ENCODE measurements at regions not wholly inside any gene's neighbourhood (a gene's known extent, or its start where the extent isn't known, plus 50 kb on each side); places are given as distances from the start of the nearest gene placed in this dataset.
A peak's percentile ranks its signal among the peaks of the same experiment; 100 is the strongest.
"Not testable (repeated sequence)": the region's sequence is repeated elsewhere in the genome, so short reads cannot be mapped to it uniquely, and the experiment has no call there.

DNA sequence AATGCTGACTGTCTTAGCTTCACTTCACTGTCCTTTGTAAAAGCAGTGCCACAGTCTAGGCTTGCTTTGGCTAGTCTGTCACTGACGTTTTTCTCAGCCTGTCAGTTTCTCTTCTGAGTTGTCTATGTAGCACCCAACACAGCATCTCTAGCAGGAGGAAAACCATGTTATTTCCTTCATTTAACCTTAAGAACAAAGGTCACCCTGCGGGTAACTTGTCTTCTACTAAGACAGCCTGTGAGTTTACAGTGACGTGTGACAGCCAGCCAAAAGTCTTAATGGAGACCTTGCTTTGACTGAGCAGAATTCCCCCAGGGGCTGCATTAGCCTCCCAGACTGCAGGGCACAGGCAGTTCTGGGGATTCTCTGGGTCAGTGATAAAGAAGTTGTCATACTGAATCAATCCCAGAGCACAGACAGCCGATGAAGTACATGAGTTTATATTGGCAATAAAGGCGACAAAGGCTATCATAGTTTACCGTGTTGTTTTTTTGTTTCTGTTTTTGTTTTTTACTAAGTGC is 296.0 kb upstream of the KIAA1217 start:
- no peak overlapping the region for H3K4me3 ChIP-seq (ENCODE audit: low read length)
- TF ChIP-seq, protein P1, sequence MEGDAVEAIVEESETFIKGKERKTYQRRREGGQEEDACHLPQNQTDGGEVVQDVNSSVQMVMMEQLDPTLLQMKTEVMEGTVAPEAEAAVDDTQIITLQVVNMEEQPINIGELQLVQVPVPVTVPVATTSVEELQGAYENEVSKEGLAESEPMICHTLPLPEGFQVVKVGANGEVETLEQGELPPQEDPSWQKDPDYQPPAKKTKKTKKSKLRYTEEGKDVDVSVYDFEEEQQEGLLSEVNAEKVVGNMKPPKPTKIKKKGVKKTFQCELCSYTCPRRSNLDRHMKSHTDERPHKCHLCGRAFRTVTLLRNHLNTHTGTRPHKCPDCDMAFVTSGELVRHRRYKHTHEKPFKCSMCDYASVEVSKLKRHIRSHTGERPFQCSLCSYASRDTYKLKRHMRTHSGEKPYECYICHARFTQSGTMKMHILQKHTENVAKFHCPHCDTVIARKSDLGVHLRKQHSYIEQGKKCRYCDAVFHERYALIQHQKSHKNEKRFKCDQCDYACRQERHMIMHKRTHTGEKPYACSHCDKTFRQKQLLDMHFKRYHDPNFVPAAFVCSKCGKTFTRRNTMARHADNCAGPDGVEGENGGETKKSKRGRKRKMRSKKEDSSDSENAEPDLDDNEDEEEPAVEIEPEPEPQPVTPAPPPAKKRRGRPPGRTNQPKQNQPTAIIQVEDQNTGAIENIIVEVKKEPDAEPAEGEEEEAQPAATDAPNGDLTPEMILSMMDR (IDR thresholded peaks at IDR 0.05; ENCODE audit: insufficient read depth, low read depth, low read length, missing control alignments), result no peak

DNA sequence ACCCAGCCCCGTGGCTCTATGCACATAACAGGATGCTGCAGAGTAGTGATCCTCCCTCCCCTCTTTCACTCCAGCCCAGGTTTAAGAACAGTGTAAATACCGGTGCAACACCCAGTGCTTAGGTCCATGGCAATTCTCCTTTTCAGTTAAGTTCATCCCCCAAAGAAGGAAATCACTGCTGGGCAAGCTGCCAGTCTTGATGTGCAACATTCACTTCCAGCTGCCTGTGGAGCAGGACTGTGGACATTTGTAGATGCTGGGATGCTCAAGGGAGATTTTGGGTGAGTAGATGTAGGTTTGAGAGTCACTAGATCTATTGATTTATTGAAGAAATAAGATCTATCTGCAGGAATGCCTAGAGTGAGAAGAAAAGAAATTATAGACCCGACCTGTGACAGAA is 294.3 kb upstream of the KIAA1217 start:
- TF ChIP-seq, protein P1 (IDR thresholded peaks at IDR 0.05; ENCODE audit: insufficient read depth, low read depth, low read length, missing control alignments), result no peak
- DNase-seq (ENCODE audit: low read depth), result no peak
- H3K4me3 ChIP-seq (ENCODE audit: low read length), result no peak overlapping the region

More for the DNA sequence above, 296.0 kb upstream of the KIAA1217 start:
- DNase-seq (ENCODE audit: low read depth), result no peak

DNA sequence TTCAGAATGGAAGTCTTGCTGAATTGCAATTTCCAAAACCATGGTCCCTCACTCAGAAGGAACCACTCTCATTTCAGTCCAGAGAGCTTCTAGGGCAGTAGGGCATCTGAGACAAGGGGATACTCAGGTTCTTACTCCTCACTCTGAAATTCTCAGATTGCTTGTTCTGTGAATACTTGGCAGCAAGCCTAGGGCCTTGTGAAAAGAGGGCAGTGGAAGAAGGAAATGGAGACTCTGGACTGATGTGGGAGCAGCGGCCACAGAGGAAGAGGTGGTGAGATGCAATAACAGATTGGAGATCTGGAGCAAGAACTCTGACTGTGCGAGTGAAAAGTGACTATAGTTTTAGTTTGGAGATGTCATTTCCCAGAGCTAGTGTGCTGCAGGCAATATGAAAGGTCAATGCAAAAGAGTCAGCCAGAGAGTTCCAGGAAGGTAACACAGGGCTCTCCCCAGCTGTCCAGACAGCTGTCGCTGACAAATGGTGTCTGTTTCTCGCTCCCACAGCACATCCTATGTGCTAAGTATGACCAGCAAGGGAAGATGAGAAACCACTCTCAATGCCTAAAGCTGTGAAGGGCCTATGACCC is 291.6 kb upstream of the KIAA1217 start:
- H3K4me3 ChIP-seq (ENCODE audit: low read length), result no peak overlapping the region
- TF ChIP-seq, protein P1 (IDR thresholded peaks at IDR 0.05; ENCODE audit: insufficient read depth, low read depth, low read length, missing control alignments), result no peak
- no peak for DNase-seq (ENCODE audit: low read depth)

DNA sequence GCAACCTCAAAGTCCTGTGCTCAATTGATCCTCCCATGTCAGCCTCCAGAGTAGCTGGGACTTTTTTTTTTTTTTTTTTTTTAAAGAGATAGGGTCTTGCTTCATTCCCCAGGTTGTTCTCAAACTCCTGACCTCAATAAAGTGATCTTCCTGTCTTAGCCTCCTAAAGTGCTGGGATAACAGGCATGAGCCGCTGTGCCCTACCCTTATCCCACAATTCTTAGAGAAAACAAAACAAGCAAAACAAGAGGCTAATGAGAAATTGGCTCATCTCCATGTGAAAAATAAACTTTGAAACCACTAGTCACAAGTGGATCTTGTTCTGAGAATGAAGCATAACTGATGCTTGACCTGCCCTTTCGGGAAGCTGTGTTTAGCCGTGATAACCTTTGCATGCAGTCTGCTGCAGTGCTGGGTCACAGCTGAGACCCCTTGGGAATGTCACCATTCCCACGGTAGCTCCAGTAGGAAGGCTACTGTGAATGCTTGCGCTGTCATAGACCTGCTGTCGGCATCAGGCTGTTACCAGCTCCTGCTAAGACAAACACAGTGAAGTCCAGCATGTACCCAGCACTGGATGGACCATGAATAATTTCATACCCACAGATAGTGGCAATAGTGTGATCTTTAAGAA is 290.7 kb upstream of the KIAA1217 start:
- H3K4me3 ChIP-seq (ENCODE audit: low read length), result no peak overlapping the region
- DNase-seq (ENCODE audit: low read depth), result no peak
- TF ChIP-seq, protein P1 (IDR thresholded peaks at IDR 0.05; ENCODE audit: insufficient read depth, low read depth, low read length, missing control alignments), result no peak

DNA sequence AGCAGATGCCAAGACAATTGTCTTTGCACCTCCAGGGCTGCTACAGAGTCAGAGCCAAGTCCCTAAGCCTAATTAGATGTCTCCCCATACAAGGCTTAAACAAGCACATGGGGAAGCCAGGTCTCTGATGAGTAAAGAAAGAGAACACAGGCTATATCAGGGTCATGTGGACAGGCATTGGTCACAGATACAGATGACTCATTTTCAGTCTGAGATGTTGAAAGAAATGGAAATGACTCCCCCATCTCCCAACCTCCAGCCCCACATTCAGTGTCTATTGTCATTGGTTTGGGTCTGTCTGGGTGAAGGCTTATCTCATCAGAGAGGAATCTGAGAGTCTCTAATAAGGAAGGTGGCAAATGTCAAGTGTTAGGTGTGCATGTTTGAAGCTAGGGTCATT is 290.1 kb upstream of the KIAA1217 start:
- DNase-seq (ENCODE audit: low read depth), result peak; percentile 31
- no peak overlapping the region for H3K4me3 ChIP-seq (ENCODE audit: low read length)
- TF ChIP-seq, protein P1 (IDR thresholded peaks at IDR 0.05; ENCODE audit: insufficient read depth, low read depth, low read length, missing control alignments), result no peak

DNA sequence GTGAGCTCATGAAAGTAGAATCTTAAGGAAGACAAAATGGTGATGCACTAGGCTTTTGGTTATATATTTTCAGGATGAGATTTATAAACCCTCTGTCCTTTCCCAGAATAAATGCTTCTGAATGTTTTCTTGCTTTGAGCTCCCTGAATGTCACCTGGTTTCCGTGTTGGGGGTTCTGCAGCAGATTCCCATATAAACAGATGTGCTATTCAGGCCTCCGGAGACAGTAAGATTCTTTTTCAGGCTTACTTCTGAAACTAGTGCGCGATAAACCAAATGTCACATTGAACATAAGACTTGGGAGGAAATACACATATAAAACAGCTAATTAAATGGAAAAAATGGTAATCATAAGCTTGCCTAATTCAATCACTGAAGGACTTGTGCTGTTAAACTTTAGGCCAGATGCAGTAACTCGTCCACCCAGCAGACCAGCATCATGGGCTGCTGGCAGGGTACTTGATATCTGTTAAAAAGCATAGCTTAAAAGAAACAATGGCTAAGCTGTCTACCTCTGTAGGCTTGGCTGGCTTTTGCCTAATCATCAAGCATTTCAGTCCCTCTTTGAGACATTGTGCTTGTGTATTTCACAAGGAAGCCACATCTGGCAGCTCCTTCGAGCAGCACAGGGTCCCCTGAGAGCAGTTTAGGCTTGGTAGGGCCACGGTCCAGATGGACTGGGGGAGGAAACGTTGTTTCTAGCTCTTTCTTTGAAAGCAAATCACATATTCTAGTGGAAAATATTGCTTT is 281.2 kb upstream of the KIAA1217 start:
- DNase-seq (ENCODE audit: low read depth), result no peak
- TF ChIP-seq, protein P1 (IDR thresholded peaks at IDR 0.05; ENCODE audit: insufficient read depth, low read depth, low read length, missing control alignments), result no peak

DNA sequence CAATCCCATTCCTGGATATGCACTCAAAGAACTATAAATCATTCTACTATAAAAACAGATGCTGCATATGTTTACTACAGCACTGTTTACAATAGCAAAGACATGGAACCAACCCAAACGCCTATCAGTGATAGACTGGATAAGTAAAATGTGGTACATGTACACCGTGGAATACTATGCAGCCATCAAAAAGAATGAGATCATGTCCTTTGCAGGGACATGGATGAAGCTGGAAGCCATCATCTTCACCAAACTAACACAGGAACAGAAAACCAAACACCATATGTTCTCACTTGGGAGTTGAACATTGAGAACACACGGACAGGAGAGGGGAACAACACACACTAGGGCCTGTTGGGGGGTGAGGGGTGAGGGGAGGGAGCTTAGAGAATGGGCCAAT is 274.9 kb upstream of the KIAA1217 start:
- H3K4me3 ChIP-seq (ENCODE audit: low read length); DNase-seq (ENCODE audit: low read depth): not testable (repeated sequence)

More for the DNA sequence above, 281.2 kb upstream of the KIAA1217 start:
- H3K4me3 ChIP-seq (ENCODE audit: low read length), result no peak overlapping the region

Measured in epithelial cell of esophagus (primary cell).